H9 (cell line): ENCODE measurements at regions not wholly inside any gene's neighbourhood (a gene's known extent, or its start where the extent isn't known, plus 50 kb on each side); places are given as distances from the start of the nearest gene placed in this dataset.

Source experiments
- DNase-seq: peaks from one replicate; pipeline ENCODE4 v3.0.0-alpha.2; 2017
- H2AFZ ChIP-seq: one replicate; pipeline ENCODE4 v1.6.1; 2013; ENCODE audit warnings: mild to moderate bottlenecking, low read length, control low read depth, moderate library complexity
- H2AK5ac ChIP-seq: 2 replicates; pipeline ENCODE4 v1.6.1; 2013; ENCODE audit warnings: low read length, control low read depth, mixed read lengths; ENCODE audit not compliant: insufficient read length
- H2BK120ac ChIP-seq: one replicate; pipeline ENCODE4 v1.6.1; 2013; ENCODE audit warnings: low read depth, mild to moderate bottlenecking, low read length, control low read depth, inconsistent platforms; ENCODE audit not compliant: poor library complexity, severe bottlenecking
- H2BK12ac ChIP-seq: 2 replicates; pipeline ENCODE4 v1.6.1; 2013; ENCODE audit warnings: low read length, control low read depth, mixed read lengths, low read depth; ENCODE audit not compliant: insufficient read length
- H2BK15ac ChIP-seq: 2 replicates; pipeline ENCODE4 v1.6.1; 2013; ENCODE audit warnings: low read depth, low read length, control low read depth
- H2BK20ac ChIP-seq: one replicate; pipeline ENCODE4 v1.6.1; 2013; ENCODE audit warnings: low read depth, mild to moderate bottlenecking, low read length, control low read depth, inconsistent platforms; ENCODE audit not compliant: poor library complexity, severe bottlenecking
- H2BK5ac ChIP-seq: 2 replicates; pipeline ENCODE4 v1.6.1; 2013; ENCODE audit warnings: low read length, control low read depth, mixed read lengths; ENCODE audit not compliant: insufficient read length
- H3K14ac ChIP-seq: 2 replicates; pipeline ENCODE4 v1.6.1; 2013; ENCODE audit warnings: low read length, control low read depth; ENCODE audit not compliant: insufficient read depth
- H3K18ac ChIP-seq: 2 replicates; pipeline ENCODE4 v1.6.1; 2013; ENCODE audit warnings: low read depth, mild to moderate bottlenecking, mixed read lengths, low read length, control low read depth; ENCODE audit not compliant: insufficient read length
- H3K23ac ChIP-seq: 2 replicates; pipeline ENCODE4 v1.6.1; 2013; ENCODE audit warnings: low read length, control low read depth, mixed read lengths, low read depth; ENCODE audit not compliant: insufficient read length
- H3K23me2 ChIP-seq: 2 replicates; pipeline ENCODE4 v1.6.1; 2013; ENCODE audit warnings: low read depth, mild to moderate bottlenecking, mixed read lengths, low read length, control low read depth; ENCODE audit not compliant: insufficient read length, poor library complexity, severe bottlenecking
- H3K27ac ChIP-seq: 2 replicates; pipeline ENCODE4 v1.5.1; 2013; ENCODE audit warnings: low read length, control low read depth, mixed read lengths, low read depth; ENCODE audit not compliant: insufficient read length
- H3K27me3 ChIP-seq: 2 replicates; pipeline ENCODE4 v1.6.1; 2013; ENCODE audit warnings: low read length, control low read depth, inconsistent platforms; ENCODE audit not compliant: insufficient read depth
- H3K4ac ChIP-seq: 2 replicates; pipeline ENCODE4 v1.6.1; 2013; ENCODE audit warnings: low read depth, mild to moderate bottlenecking, control low read depth, inconsistent platforms, low read length, moderate library complexity
- H3K4me1 ChIP-seq: 2 replicates; pipeline ENCODE4 v1.6.1; 2013; ENCODE audit warnings: low read length, control low read depth, inconsistent platforms; ENCODE audit not compliant: insufficient read depth
- H3K4me2 ChIP-seq: 2 replicates; pipeline ENCODE4 v1.6.1; 2013; ENCODE audit warnings: low read length, control low read depth, mixed read lengths; ENCODE audit not compliant: insufficient read length, insufficient read depth
- H3K56ac ChIP-seq: 2 replicates; pipeline ENCODE4 v1.6.1; 2013; ENCODE audit warnings: low read depth, mild to moderate bottlenecking, mixed read lengths, low read length, control low read depth; ENCODE audit not compliant: insufficient read length
- H3K79me1 ChIP-seq: 2 replicates; pipeline ENCODE4 v1.6.1; 2013; ENCODE audit warnings: low read depth, mild to moderate bottlenecking, moderate library complexity, low read length, control low read depth, inconsistent platforms; ENCODE audit not compliant: insufficient read depth, poor library complexity, severe bottlenecking
- H3K79me2 ChIP-seq: 2 replicates; pipeline ENCODE4 v1.6.1; 2013; ENCODE audit warnings: low read length, control low read depth, inconsistent platforms; ENCODE audit not compliant: insufficient read depth
- H3K9ac ChIP-seq: 2 replicates; pipeline ENCODE4 v1.6.1; 2013; ENCODE audit warnings: low read length, control low read depth, mixed read lengths; ENCODE audit not compliant: insufficient read length; ENCODE audit errors: extremely low read depth
- H3K9me3 ChIP-seq: one replicate; pipeline ENCODE4 v1.6.1; 2013; ENCODE audit warnings: low read depth, low read length, inconsistent platforms; ENCODE audit not compliant: control insufficient read depth
- H3T11ph ChIP-seq: one replicate; pipeline ENCODE4 v1.6.1; 2013; ENCODE audit warnings: mild to moderate bottlenecking, low read length, control low read depth, inconsistent platforms
- H4K20me1 ChIP-seq: one replicate; pipeline ENCODE4 v1.6.1; 2013; ENCODE audit not compliant: control insufficient read depth, insufficient read length, insufficient read depth
- H4K5ac ChIP-seq: 2 replicates; pipeline ENCODE4 v1.6.1; 2013; ENCODE audit warnings: low read depth, mild to moderate bottlenecking, mixed read lengths, low read length, control low read depth; ENCODE audit not compliant: insufficient read length
- H4K8ac ChIP-seq: replicated peaks from 2 replicates; pipeline ENCODE4 v1.6.1; 2013; ENCODE audit warnings: low read length, control low read depth, mixed read lengths, low read depth; ENCODE audit not compliant: insufficient read length
- H4K91ac ChIP-seq: 2 replicates; pipeline ENCODE4 v1.6.1; 2013; ENCODE audit warnings: low read depth, mild to moderate bottlenecking, moderate library complexity, mixed read lengths, low read length, control low read depth; ENCODE audit not compliant: insufficient read length
- H3K27ac Mint-ChIP-seq, 3 experiments: 2 replicates in 2 of 3; 3 replicates in 1 of 3; pipeline ENCODE4 v1.8.0; 2020 to 2021; ENCODE audit warnings: mixed read lengths in 3 of 3, mild to moderate bottlenecking in 1 of 3, moderate library complexity in 1 of 3
- H3K27me3 Mint-ChIP-seq: 2 replicates; pipeline ENCODE4 v1.8.0; 2021; ENCODE audit warnings: low read depth, mild to moderate bottlenecking, moderate library complexity, mixed read lengths
- H3K36me3 Mint-ChIP-seq, 3 experiments: 2 replicates in 2 of 3; 3 replicates in 1 of 3; pipeline ENCODE4 v1.8.0; 2020 to 2021; ENCODE audit warnings: low read depth in 3 of 3, mixed read lengths in 3 of 3; ENCODE audit not compliant: insufficient read depth in 1 of 3
- H3K4me1 Mint-ChIP-seq, 2 experiments: 2 replicates each; pipeline ENCODE4 v1.8.0; 2020; ENCODE audit warnings: mixed read lengths in 2 of 2
- H3K4me3 Mint-ChIP-seq, 2 experiments: 2 replicates in 1 of 2; 3 replicates in 1 of 2; pipeline ENCODE4 v1.8.0; 2020 to 2021; ENCODE audit warnings: mild to moderate bottlenecking in 2 of 2, mixed read lengths in 2 of 2, moderate library complexity in 1 of 2
- H3K9me3 Mint-ChIP-seq, 2 experiments: 2 replicates in 1 of 2; 3 replicates in 1 of 2; pipeline ENCODE4 v1.8.0; 2020; ENCODE audit warnings: mild to moderate bottlenecking in 2 of 2, mixed read lengths in 2 of 2, moderate library complexity in 1 of 2
- CTCF ChIP-seq: fragments of 200-600 bp; sonication (generic); conservative IDR thresholded peaks from 3 replicates; pipeline ENCODE4 v1.8.0; 2021; ENCODE audit warnings: antibody characterized with exemption, mild to moderate bottlenecking
- WGBS: extraction: QIAGEN DNeasy Blood & Tissue Kit; methylation state at CpG from one replicate; pipeline ENCODE4 v1.1.7; 2013; ENCODE audit warnings: missing lambda C conversion rate, low lambda C conversion rate, mixed read lengths; ENCODE audit not compliant: insufficient read length; ENCODE audit errors: extremely low coverage; 5-methylcytosine and 5-hydroxymethylcytosine counted together

GRCh38 chr1:65606426-65606825, 186.0 kb downstream of the LEPR start:
- Histone ChIP-seq H3K4me1 (no peaks in the 10 kb centered on the region), H3K79me2 (no peaks in the 10 kb centered on the region), H2AK5ac (no peak overlapping the region), H2AFZ (no peak overlapping the region), H3K79me1 (no peaks in the 10 kb centered on the region), H3K27ac (no peak overlapping the region), H4K91ac (no peak overlapping the region), H3K27me3 (no peaks in the 10 kb centered on the region), H3K18ac (no peak overlapping the region), H4K20me1 (no peaks in the 10 kb centered on the region), H4K8ac (no peak overlapping the region), H3K9me3 (no peaks in the 10 kb centered on the region), H3T11ph (no peak overlapping the region), H2BK20ac (no peak overlapping the region), H2BK120ac (no peak overlapping the region), H3K4me2 (no peak overlapping the region), H3K56ac (no peak overlapping the region), H3K9ac (no peak overlapping the region), H2BK5ac (no peak overlapping the region), H2BK15ac (no peak overlapping the region), H3K14ac (no peak overlapping the region), H2BK12ac (no peak overlapping the region), H3K23ac (no peak overlapping the region), H4K5ac (no peak overlapping the region), H3K4ac (no peak overlapping the region), H3K23me2 (no peaks in the 10 kb centered on the region)
- no peak overlapping the region for H3K27ac Mint-ChIP-seq
- H3K4me1 Mint-ChIP-seq = no peaks in the 10 kb centered on the region
- no peak for DNase-seq
- H3K27me3 Mint-ChIP-seq = no peaks in the 10 kb centered on the region
- no peaks in the 10 kb centered on the region for H3K9me3 Mint-ChIP-seq
- no peak for TF ChIP-seq CTCF
- H3K36me3 Mint-ChIP-seq = no peaks in the 10 kb centered on the region
- no CpG with 5 or more reads among the region's 3 CpGs for WGBS
- no peak overlapping the region for H3K4me3 Mint-ChIP-seq
